Gastrocnemius medialis (tissue), 4 donors: ENCODE measurements at regions not wholly inside any gene's neighbourhood (a gene's known extent, or its start where the extent isn't known, plus 50 kb on each side); places are given as distances from the start of the nearest gene placed in this dataset.

Experiments used
- ATAC-seq, 2 donors: fragments of 150-250 bp; one replicate each; pipeline ENCODE4 v1.9.1; 2016
- DNase-seq, 2 donors: peaks; one replicate each; pipeline ENCODE4 v3.0.0-alpha.2; 2019
- H3K27ac ChIP-seq, 4 donors: fragments of 200-600 bp; sonication (generic); 1 replicate in 1 of 4; 2 replicates in 3 of 4; pipeline ENCODE4 v1.5.1; 2016 to 2018; ENCODE audit warnings: mild to moderate bottlenecking in 2 of 4, moderate library complexity in 1 of 4
- H3K27me3 ChIP-seq, 3 donors: fragments of 200-600 bp; sonication (generic) in 2 of 3; 1 replicate in 1 of 3; 2 replicates in 2 of 3; pipeline versions ENCODE4 v1.5.1 to v1.6.0; 2016 to 2019; ENCODE audit warnings: mild to moderate bottlenecking in 1 of 3, moderate library complexity in 1 of 3
- H3K36me3 ChIP-seq, 2 donors: fragments of 200-600 bp; sonication (generic) in 1 of 2; one replicate each; pipeline ENCODE4 v1.5.1; 2017 to 2018
- H3K4me1 ChIP-seq, 2 donors: fragments of 200-600 bp; sonication (generic) in 1 of 2; one replicate each; pipeline ENCODE4 v1.5.1; 2016 to 2017; ENCODE audit warnings: mild to moderate bottlenecking in 2 of 2
- H3K4me3 ChIP-seq, 4 donors: fragments of 200-600 bp; sonication (generic) in 3 of 4; 1 replicate in 1 of 4; 2 replicates in 3 of 4; pipeline ENCODE4 v1.5.1; 2016 to 2019; ENCODE audit warnings: mild to moderate bottlenecking in 2 of 4
- H3K9me3 ChIP-seq, 3 donors: fragments of 200-600 bp; sonication (generic) in 2 of 3; 1 replicate in 1 of 3; 2 replicates in 2 of 3; pipeline ENCODE4 v1.5.1; 2016 to 2019
- POLR2A ChIP-seq, 2 donors: fragments of 450-650 bp; IDR thresholded peaks; one replicate each; pipeline ENCODE4 v1.6.1; 2017; ENCODE audit warnings: antibody characterized with exemption in 2 of 2, mild to moderate bottlenecking in 2 of 2, moderate library complexity in 2 of 2
- in situ Hi-C, 4 donors: fragments of 200-750 bp; cut with MboI; loops; one replicate each; pipeline versions ENCODE4 v1.15.0 to v1.8.0; 2017; ENCODE audit warnings: low sequenced_read_pairs in 4 of 4
- intact Hi-C: fragments of 100-400 bp; cut with DNase I; formaldehyde crosslinking; loops from one replicate; pipeline ENCODE4 v1.15.1; 2023; ENCODE audit warnings: low total_unique reads
- TF ChIP-seq, protein P1 (sequence below), 5 experiments: fragments of 450-650 bp in 3 of 5; fragments of 200-600 bp in 2 of 5; sonication (generic) in 2 of 5; IDR thresholded peaks in 4 of 5; conservative IDR thresholded peaks in 1 of 5; 1 replicate in 4 of 5; 2 replicates in 1 of 5; pipeline ENCODE4 v1.5.1; 2016 to 2019; ENCODE audit warnings: antibody characterized with exemption in 5 of 5, mild to moderate bottlenecking in 3 of 5, moderate library complexity in 3 of 5

DNA sequence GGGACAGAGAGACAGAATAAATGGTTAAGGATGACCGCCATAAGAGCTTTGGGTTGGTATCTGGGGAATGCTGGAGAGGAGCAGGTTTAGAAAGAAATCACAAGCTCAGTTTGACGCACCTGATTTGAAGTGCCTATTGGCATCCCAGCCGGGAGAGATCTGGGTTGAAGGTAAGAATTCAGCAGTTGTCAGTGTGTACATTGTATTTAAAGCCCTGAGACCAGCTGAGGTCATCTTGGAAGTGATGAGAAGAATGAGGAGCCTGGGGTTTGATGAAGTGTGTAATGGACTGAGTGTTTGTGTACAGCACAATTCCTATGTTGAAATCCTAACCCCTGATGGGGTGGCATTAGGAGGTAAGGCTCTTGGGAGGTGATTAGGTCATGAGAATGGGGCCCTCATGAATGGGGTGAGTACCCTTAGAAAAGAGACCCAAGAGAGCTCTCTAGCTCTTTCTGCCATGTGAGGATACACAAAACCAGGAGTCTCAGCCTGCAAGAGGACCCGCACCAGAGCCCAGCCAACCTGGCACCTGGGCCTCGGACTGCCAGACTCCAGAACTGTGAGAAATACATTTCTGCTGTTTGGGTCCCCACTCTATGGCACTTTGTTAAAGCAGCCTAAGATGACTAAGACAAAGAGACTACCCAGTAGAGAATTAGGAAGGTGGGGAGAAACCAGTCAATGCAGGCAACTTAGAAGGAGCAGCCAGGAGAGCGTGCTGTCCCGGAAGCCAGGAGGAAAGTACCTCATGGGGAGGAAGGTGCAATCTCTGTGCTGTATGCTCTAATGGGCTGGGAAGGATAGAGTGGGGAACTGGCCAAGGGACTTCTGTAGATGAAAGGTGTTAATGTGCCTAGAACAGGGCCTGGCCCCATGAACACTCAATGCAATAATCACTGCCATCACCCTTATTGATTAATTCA is 133.7 kb upstream of the SLC24A3 start:
- Histone ChIP-seq H3K27me3 (no peaks in the 10 kb centered on the region), H3K9me3 (no peaks in the 10 kb centered on the region), H3K4me1 (no peaks in the 10 kb centered on the region), H3K4me3 (no peak overlapping the region), H3K27ac (no peak overlapping the region), H3K36me3 (no peaks in the 10 kb centered on the region)
- in situ Hi-C loops, result no loop called here
- ATAC-seq (no peak), DNase-seq (no peak)
- intact Hi-C loops, result no loop called here
- no peak for TF ChIP-seq POLR2A (IDR thresholded peaks at IDR 0.05)
- TF ChIP-seq, protein P1, sequence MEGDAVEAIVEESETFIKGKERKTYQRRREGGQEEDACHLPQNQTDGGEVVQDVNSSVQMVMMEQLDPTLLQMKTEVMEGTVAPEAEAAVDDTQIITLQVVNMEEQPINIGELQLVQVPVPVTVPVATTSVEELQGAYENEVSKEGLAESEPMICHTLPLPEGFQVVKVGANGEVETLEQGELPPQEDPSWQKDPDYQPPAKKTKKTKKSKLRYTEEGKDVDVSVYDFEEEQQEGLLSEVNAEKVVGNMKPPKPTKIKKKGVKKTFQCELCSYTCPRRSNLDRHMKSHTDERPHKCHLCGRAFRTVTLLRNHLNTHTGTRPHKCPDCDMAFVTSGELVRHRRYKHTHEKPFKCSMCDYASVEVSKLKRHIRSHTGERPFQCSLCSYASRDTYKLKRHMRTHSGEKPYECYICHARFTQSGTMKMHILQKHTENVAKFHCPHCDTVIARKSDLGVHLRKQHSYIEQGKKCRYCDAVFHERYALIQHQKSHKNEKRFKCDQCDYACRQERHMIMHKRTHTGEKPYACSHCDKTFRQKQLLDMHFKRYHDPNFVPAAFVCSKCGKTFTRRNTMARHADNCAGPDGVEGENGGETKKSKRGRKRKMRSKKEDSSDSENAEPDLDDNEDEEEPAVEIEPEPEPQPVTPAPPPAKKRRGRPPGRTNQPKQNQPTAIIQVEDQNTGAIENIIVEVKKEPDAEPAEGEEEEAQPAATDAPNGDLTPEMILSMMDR (IDR thresholded peaks at IDR 0.05 in 4 of 5, conservative IDR thresholded peaks at IDR 0.05 in 1 of 5), result no peak

DNA sequence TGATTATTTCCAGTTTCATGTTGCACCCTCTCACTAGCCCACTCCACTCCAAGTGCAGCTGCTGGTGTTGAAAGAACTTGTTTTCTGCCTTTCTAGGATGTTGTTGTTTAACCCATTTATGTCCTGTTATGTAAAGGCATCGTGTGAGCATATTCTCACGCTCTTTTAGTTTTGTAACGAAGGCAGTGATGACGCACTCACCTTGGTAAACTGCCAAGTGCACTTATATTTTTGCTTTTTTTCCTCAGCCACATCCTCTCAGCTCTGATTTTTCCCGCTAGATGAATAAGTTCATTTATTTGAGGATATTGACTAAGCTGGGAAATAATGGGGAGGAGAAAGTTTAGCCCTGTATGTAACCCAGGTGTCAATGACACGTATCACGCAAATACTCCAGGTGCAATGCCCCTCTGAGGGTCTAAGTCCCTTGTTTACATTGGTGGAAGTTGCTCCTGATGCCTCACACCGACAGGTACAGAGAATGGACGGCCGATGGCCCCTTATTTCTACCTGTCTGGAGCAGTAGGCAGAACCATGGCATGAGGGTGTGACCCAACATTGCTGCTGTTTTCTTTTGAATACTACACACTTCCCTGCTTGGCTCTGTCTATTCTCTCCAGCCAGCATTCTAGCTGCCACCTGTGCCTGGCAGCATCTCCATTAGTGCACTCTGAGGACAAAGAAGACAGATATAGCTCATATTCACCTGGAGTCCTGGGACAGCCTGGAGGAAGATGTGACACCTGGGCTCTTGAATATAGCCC is 132.7 kb upstream of the SLC24A3 start:
- Histone ChIP-seq H3K36me3 (no peaks in the 10 kb centered on the region), H3K4me3 (no peak overlapping the region), H3K9me3 (no peaks in the 10 kb centered on the region), H3K27ac (no peak overlapping the region), H3K4me1 (no peaks in the 10 kb centered on the region), H3K27me3 (no peaks in the 10 kb centered on the region)
- DNase-seq, result no peak
- in situ Hi-C loops, result no loop called here
- intact Hi-C loops, result no loop called here
- TF ChIP-seq, protein P1 (IDR thresholded peaks at IDR 0.05 in 4 of 5, conservative IDR thresholded peaks at IDR 0.05 in 1 of 5), result no peak
- TF ChIP-seq POLR2A (IDR thresholded peaks at IDR 0.05), result no peak
- no peak for ATAC-seq

DNA sequence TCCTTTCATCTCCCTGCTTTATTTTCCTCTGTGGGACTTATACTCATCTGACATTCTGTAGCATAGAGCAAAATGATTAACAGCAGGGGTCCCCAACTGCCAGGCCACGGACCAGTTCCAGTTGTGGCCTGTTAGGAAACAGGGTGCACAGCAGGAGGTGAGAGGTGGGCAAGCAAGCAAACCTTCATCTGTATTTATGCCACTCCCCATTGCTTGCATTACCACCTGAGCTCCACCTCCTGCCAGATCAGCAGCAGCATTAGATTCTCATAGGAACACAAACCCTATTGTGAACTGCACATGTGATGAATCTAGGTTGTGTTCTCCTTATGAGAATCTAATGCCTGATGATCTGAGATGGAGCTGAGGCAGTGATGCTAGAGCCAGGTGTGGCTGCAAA is 130.5 kb upstream of the SLC24A3 start:
- intact Hi-C loops, result no loop called here
- Histone ChIP-seq H3K27ac (no peak overlapping the region), H3K4me1 (no peaks in the 10 kb centered on the region), H3K9me3 (no peaks in the 10 kb centered on the region), H3K27me3 (no peaks in the 10 kb centered on the region), H3K4me3 (no peak overlapping the region), H3K36me3 (no peaks in the 10 kb centered on the region)
- TF ChIP-seq POLR2A (IDR thresholded peaks at IDR 0.05), result no peak
- TF ChIP-seq, protein P1 (IDR thresholded peaks at IDR 0.05 in 4 of 5, conservative IDR thresholded peaks at IDR 0.05 in 1 of 5), result no peak
- no peak for ATAC-seq
- DNase-seq, result no peak
- in situ Hi-C loops, result no loop called here

DNA sequence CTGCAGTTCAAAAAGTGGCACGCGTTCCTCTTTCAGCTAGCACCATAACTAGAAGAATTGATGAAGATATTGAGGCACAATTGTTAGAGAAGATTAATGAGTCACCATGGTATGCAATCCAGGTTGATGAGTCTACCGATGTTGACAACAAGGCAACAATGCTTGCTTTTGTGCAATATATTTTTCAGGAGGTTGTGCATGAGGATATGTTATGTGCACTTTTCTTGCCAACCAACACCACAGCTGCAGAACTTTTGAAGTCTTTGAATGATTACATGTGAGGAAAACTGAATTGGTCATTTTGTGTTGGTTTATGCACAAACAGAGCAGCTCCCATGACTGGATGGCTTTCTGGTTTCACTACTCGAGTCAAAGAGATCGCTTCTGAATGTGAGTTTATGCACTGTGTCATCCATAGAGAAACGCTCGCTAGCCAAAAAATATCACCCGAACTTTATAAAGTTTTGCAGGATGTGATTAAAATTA is 129.3 kb upstream of the SLC24A3 start:
- Histone ChIP-seq H3K36me3 (no peaks in the 10 kb centered on the region), H3K4me1 (no peaks in the 10 kb centered on the region), H3K27me3 (no peaks in the 10 kb centered on the region), H3K27ac (no peak overlapping the region), H3K4me3 (no peak overlapping the region), H3K9me3 (no peaks in the 10 kb centered on the region)
- TF ChIP-seq, protein P1 (IDR thresholded peaks at IDR 0.05 in 4 of 5, conservative IDR thresholded peaks at IDR 0.05 in 1 of 5), result no peak
- TF ChIP-seq POLR2A (IDR thresholded peaks at IDR 0.05), result no peak
- in situ Hi-C loops, result no loop called here
- intact Hi-C loops, result no loop called here
- DNase-seq (no peak), ATAC-seq (no peak)
